Caco-2 (cell line): ENCODE measurements at regions not wholly inside any gene's neighbourhood (a gene's known extent, or its start where the extent isn't known, plus 50 kb on each side); places are given as distances from the start of the nearest gene placed in this dataset.

ENCODE experiments used
- BruUV-seq: library from RNA; stranded (reverse); fragments of 400-500 nt; replicated peaks from 2 replicates; lab custom pipeline; 2021; lab: Mats Ljungman, UMichigan
- CTCF ChIA-PET: fragments of 300-600 bp; sonication (Branson Sonifier 250); formaldehyde crosslinking; loops from one replicate; lab custom pipeline; 2022; ENCODE audit warnings: antibody characterized with exemption; lab: Charles Lee
- POLR2A ChIA-PET: fragments of 300-600 bp; sonication (Branson Sonifier 250); formaldehyde crosslinking; loops from one replicate; lab custom pipeline; 2022; ENCODE audit warnings: antibody characterized with exemption; lab: Charles Lee
- DNase-seq, 2 experiments: peaks; one replicate each; pipeline versions ENCODE4 v3.0.0 to v3.0.0-alpha.2; 2020 to 2022
- H3K27me3 ChIP-seq: replicated peaks from 2 replicates; pipeline ENCODE4 v1.6.0; 2011; ENCODE audit warnings: low read length; ENCODE audit not compliant: control insufficient read depth, insufficient read depth
- H3K36me3 ChIP-seq: 2 replicates; pipeline ENCODE4 v1.5.1; 2011; ENCODE audit warnings: low read length; ENCODE audit not compliant: control insufficient read depth, insufficient read depth
- H3K4me1 ChIP-seq: fragments of 250-450 bp; sonication (Bioruptor Pico); 2 replicates; pipeline ENCODE4 v1.5.1; 2020; ENCODE audit warnings: mild to moderate bottlenecking
- H3K4me3 ChIP-seq: 2 replicates; pipeline ENCODE4 v1.5.1; 2011; ENCODE audit warnings: low read depth, mild to moderate bottlenecking, control low read depth, low read length
- H3K9me3 ChIP-seq: fragments of 250-450 bp; sonication (Bioruptor Pico); 2 replicates; pipeline ENCODE4 v1.5.1; 2020; ENCODE audit warnings: mild to moderate bottlenecking, moderate library complexity
- H3K27ac Mint-ChIP-seq: one replicate; pipeline ENCODE4 v1.8.0; 2022; ENCODE audit warnings: mixed read lengths; ENCODE audit not compliant: unreplicated experiment
- H3K27me3 Mint-ChIP-seq: one replicate; pipeline ENCODE4 v1.8.0; 2022; ENCODE audit warnings: mixed read lengths; ENCODE audit not compliant: insufficient read depth, unreplicated experiment
- H3K36me3 Mint-ChIP-seq: one replicate; pipeline ENCODE4 v1.8.0; 2022; ENCODE audit warnings: mild to moderate bottlenecking, mixed read lengths; ENCODE audit not compliant: insufficient read depth, unreplicated experiment
- H3K4me1 Mint-ChIP-seq: one replicate; pipeline ENCODE4 v1.8.0; 2022; ENCODE audit warnings: low read depth, mixed read lengths; ENCODE audit not compliant: unreplicated experiment
- H3K4me3 Mint-ChIP-seq: one replicate; pipeline ENCODE4 v1.8.0; 2022; ENCODE audit warnings: mild to moderate bottlenecking, moderate library complexity, mixed read lengths; ENCODE audit not compliant: unreplicated experiment
- H3K9me3 Mint-ChIP-seq: one replicate; pipeline ENCODE4 v1.8.0; 2022; ENCODE audit warnings: mixed read lengths; ENCODE audit not compliant: unreplicated experiment
- intact Hi-C: fragments of 100-400 bp; cut with micrococcal nuclease; formaldehyde crosslinking; loops from one replicate; pipeline ENCODE4 v1.10.0; 2022; ENCODE audit not compliant: unreplicated experiment
- TF ChIP-seq, protein P1 (sequence below), 2 experiments: fragments of 200-600 bp in 1 of 2; IDR thresholded peaks; 1 replicate in 1 of 2; 2 replicates in 1 of 2; pipeline versions ENCODE4 v1.5.1 to v1.8.0; 2011 to 2022; ENCODE audit warnings: antibody characterized with exemption in 1 of 2, control low read depth in 1 of 2, inconsistent platforms in 1 of 2, low read depth in 1 of 2, low read length in 1 of 2, mild to moderate bottlenecking in 1 of 2, moderate library complexity in 1 of 2; ENCODE audit not compliant: insufficient read depth in 1 of 2, severe bottlenecking in 1 of 2, unreplicated experiment in 1 of 2

- intact Hi-C loops, result no loop called here
- H3K4me1 Mint-ChIP-seq, result no peaks in the 10 kb centered on the region
- H3K36me3 ChIP-seq, result no peaks in the 10 kb centered on the region
- H3K27me3 Mint-ChIP-seq, result no peaks in the 10 kb centered on the region
- no peaks in the 10 kb centered on the region for H3K4me1 ChIP-seq
- no peak for DNase-seq
- no peaks in the 10 kb centered on the region for H3K9me3 Mint-ChIP-seq
- TF ChIP-seq, protein P1, sequence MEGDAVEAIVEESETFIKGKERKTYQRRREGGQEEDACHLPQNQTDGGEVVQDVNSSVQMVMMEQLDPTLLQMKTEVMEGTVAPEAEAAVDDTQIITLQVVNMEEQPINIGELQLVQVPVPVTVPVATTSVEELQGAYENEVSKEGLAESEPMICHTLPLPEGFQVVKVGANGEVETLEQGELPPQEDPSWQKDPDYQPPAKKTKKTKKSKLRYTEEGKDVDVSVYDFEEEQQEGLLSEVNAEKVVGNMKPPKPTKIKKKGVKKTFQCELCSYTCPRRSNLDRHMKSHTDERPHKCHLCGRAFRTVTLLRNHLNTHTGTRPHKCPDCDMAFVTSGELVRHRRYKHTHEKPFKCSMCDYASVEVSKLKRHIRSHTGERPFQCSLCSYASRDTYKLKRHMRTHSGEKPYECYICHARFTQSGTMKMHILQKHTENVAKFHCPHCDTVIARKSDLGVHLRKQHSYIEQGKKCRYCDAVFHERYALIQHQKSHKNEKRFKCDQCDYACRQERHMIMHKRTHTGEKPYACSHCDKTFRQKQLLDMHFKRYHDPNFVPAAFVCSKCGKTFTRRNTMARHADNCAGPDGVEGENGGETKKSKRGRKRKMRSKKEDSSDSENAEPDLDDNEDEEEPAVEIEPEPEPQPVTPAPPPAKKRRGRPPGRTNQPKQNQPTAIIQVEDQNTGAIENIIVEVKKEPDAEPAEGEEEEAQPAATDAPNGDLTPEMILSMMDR (IDR thresholded peaks at IDR 0.05; ENCODE audit: insufficient read depth in 1 of 2, low read depth in 1 of 2, low read length in 1 of 2, severe bottlenecking in 1 of 2, unreplicated experiment in 1 of 2), result no peak
- BruUV-seq, result no TSS peak
- H3K4me3 ChIP-seq, result no peak overlapping the region
- ChIA-PET CTCF (no interaction called here), POLR2A (no interaction called here)
- H3K36me3 Mint-ChIP-seq, result no peaks in the 10 kb centered on the region
- no peaks in the 10 kb centered on the region for H3K9me3 ChIP-seq
- H3K27me3 ChIP-seq, result no peaks in the 10 kb centered on the region
- no peak overlapping the region for H3K4me3 Mint-ChIP-seq
- no peak overlapping the region for H3K27ac Mint-ChIP-seq
Measured at GRCh38 chr5:73236541-73237128, 63.6 kb downstream of the TMEM174 start.

DNA sequence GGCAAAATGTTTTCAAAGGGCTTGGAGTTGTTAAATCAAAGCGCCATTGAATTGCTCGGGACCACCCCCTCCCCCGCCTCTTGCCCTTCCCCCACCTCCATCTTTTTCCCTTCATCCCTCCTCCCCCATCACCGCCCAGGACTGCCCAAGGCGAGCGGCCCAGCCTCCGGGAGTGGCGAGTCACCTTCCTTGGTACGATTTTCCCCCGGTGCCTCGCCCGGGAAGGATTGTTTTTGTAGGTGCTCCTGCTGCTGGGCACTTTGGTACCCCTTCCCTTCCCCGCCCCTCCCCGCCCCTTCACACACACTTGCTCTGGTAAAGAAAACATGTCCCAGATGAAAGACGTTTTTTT, 61.2 kb downstream of the TMEM174 start:
- Histone ChIP-seq H3K36me3 (no peaks in the 10 kb centered on the region), H3K4me3 (no peak overlapping the region; the same call in 1 of the 2 replicates), H3K9me3 (no peaks in the 10 kb centered on the region), H3K4me1 (no peaks in the 10 kb centered on the region), H3K27me3 (no peaks in the 10 kb centered on the region)
- Mint-ChIP-seq H3K27ac (no peak overlapping the region), H3K4me3 (peak overlapping the region; percentile 67), H3K27me3 (no peaks in the 10 kb centered on the region), H3K9me3 (no peaks in the 10 kb centered on the region), H3K36me3 (no peaks in the 10 kb centered on the region), H3K4me1 (no peaks in the 10 kb centered on the region)
- CTCF ChIA-PET, result no interaction called here
- intact Hi-C loops, result no loop called here
- TF ChIP-seq, protein P1 (IDR thresholded peaks at IDR 0.05; ENCODE audit: insufficient read depth in 1 of 2, low read depth in 1 of 2, low read length in 1 of 2, severe bottlenecking in 1 of 2, unreplicated experiment in 1 of 2), result no peak
- POLR2A ChIA-PET, result no interaction called here
- no TSS peak for BruUV-seq
- DNase-seq, result no peak

DNA sequence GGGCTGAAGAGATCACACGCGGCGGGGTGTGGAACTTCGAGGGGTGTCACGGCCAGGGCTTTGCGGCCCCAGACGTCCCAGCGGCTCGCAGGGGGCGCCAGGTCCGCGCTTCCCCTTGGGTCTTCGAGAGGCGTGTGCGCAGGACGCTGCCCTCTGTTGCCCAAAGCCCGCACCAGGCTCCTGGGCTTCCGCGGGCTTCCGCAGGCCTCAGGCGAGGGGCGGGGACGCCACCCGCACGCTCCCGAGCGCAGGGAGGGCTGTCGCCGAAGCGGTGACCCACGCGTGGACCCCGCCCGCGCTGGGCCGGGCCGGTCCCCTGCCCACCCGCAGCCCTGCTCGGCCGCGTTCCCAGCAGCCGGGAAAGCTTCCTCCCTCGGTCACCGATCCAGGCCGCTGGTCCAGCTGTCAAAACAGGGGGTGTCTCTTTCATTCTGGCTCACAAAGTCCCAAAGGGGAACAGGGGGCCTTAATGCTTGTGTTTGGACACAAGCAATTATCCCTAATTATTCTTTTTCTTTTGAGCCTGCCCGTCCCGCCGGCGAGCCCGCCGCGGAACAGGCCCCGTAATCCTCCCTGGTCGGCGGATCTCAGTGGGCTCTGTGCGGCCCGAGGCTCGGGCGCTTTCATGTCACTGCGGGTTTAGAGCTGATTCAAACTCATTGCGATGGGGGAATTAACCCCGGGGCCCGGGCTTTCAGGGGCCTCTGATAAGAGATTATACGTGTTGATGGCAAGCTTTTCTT, 60.6 kb downstream of the TMEM174 start:
- H3K36me3 Mint-ChIP-seq, result no peaks in the 10 kb centered on the region
- peak overlapping the region; percentile 67 for H3K4me3 Mint-ChIP-seq
- ChIA-PET CTCF (no interaction called here), POLR2A (no interaction called here)
- no peaks in the 10 kb centered on the region for H3K4me1 Mint-ChIP-seq
- H3K4me3 ChIP-seq, result peak overlapping the region; percentile 27
- intact Hi-C loops, result no loop called here
- H3K27me3 Mint-ChIP-seq, result no peaks in the 10 kb centered on the region
- H3K36me3 ChIP-seq, result no peaks in the 10 kb centered on the region
- H3K27me3 ChIP-seq, result no peaks in the 10 kb centered on the region
- H3K9me3 Mint-ChIP-seq, result no peaks in the 10 kb centered on the region
- no TSS peak for BruUV-seq
- TF ChIP-seq, protein P1 (IDR thresholded peaks at IDR 0.05; ENCODE audit: insufficient read depth in 1 of 2, low read depth in 1 of 2, low read length in 1 of 2, severe bottlenecking in 1 of 2, unreplicated experiment in 1 of 2), result no peak
- no peak overlapping the region for H3K27ac Mint-ChIP-seq
- no peaks in the 10 kb centered on the region for H3K4me1 ChIP-seq
- no peak for DNase-seq
- H3K9me3 ChIP-seq, result no peaks in the 10 kb centered on the region
